ENCODE measurements at regions not wholly inside any gene's neighbourhood (a gene's known extent, or its start where the extent isn't known, plus 50 kb on each side); places are given as distances from the start of the nearest gene placed in this dataset.

- no peak for DNase-seq
Measured at GRCh38 chr2:220001751-220002150, 374.3 kb downstream of the SLC4A3 start.

GRCh38 chr2:220002251-220002650, 374.8 kb downstream of the SLC4A3 start:
- DNase-seq, result no peak

- no peak for DNase-seq
Measured at GRCh38 chr2:220002699-220003098, 375.3 kb downstream of the SLC4A3 start.

DNA sequence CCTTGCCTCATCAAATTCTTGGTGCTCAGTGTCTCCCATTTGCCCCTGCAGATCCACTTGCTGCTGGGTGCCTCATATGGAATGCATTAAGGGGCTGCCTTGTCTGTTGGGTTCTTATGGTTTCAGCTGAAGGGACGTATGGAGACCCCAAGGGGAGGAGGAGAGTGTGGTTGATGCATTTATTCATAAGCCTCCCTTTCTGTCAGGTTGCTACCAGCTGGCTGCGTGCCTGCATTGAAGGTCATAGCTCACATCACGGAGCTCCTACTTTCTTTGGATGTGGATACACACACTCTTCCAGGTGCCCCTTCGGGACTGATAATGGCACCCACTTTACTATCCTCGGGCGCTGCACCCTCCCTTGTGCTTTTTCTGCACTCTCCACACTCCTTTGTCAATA, 377.9 kb downstream of the SLC4A3 start:
- DNase-seq, result no peak

DNA sequence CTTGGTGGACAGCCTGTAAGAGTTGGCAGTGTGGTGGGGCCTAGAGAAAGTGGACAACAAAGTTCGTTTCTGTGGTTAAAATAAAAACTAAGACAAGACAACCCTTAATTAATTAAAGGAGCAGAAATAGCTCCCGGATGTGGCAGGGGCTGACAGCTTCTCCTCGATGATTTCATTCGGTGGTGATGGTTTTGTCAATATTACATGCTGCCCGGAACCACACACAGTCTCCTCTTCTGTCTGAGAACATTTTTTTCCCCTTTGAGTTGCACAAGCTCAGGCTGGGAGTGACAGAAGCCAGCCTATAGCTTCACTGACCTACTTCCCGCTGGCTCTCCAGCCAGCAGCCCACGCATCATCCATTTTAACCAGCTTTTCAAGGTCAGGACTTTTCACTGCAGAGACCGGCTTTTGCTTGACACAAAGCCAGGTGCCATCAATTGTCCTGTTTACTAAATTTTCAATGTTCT, 378.8 kb downstream of the SLC4A3 start:
- DNase-seq, result no peak

GRCh38 chr2:220011859-220012258, 384.4 kb downstream of the SLC4A3 start:
- no peak for DNase-seq

DNA sequence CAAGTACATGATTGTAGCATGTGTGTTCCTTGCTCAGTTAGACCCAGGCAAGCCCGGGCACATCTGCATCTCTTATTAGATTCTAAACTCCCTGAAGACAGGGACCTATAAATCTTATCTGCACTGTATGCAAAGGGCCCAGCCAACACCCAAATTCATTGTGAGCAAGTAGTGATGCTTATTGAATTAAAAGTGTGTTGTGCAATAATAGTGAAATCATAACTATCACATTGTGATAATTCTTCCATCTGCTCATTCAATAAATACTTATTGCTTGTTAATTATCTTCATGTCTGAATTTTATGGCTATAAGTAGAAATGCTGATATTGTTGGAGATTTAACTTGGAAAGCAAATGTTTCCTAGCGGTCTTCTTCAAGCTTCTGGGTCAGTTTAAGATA, 387.5 kb downstream of the SLC4A3 start:
- DNase-seq, result no peak

- no peak for DNase-seq
Measured at GRCh38 chr2:220015576-220015975, 388.1 kb downstream of the SLC4A3 start.

GRCh38 chr2:220025207-220025606, 397.8 kb downstream of the SLC4A3 start:
- DNase-seq, result no peak

DNA sequence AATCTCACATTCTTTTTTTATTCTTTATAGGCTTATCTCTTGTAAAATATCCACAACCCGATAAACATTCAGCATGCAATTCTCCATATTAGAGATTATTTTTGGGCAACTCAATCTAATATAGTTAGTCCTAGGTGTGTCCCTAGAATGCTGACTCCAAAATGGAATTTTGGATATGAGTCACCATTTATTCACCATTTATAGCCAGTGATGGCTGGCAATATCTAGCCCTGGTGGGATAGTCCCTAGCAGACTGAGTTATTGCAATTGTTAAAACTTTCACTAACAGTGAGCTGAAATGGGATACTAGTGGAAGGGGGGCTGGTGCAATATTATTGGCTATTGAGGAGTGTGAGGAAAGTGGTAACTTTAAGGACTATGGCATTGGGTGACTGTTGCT, 401.6 kb downstream of the SLC4A3 start:
- no peak for DNase-seq

GRCh38 chr2:220033546-220033945, 406.1 kb downstream of the SLC4A3 start:
- DNase-seq, result no peak

- no peak for DNase-seq
Measured at GRCh38 chr2:220034426-220035130, 407.1 kb downstream of the SLC4A3 start.

DNA sequence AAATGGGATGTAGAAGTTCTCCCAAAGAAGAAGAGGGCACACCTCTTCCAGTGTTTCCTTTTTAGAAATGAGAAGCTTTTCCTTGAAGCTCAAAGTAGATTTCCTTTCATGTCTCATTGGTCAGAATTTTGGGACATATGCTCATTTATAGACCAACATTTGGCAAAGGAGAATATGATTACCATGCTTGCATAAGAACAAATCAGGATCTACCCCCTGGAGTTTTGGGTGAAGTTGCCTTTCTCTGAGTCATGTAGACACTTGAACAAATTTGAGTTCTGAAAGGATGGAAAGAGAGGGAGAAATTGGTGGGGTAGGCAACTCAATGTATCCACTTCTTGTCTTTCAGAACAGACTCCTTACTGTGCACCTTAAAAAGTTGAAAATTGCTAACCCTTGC, 409.0 kb downstream of the SLC4A3 start:
- DNase-seq, result no peak

- DNase-seq, result no peak
Measured at GRCh38 chr2:220040346-220040745, 412.9 kb downstream of the SLC4A3 start.

- no peak for DNase-seq
Measured at GRCh38 chr2:220041447-220041846, 414.0 kb downstream of the SLC4A3 start.

- no peak for DNase-seq
Measured at GRCh38 chr2:220043155-220043989, 415.9 kb downstream of the SLC4A3 start.

- DNase-seq, result no peak
Measured at GRCh38 chr2:220043990-220044335, 416.5 kb downstream of the SLC4A3 start.

GRCh38 chr2:220044383-220044782, 417.0 kb downstream of the SLC4A3 start:
- no peak for DNase-seq

DNA sequence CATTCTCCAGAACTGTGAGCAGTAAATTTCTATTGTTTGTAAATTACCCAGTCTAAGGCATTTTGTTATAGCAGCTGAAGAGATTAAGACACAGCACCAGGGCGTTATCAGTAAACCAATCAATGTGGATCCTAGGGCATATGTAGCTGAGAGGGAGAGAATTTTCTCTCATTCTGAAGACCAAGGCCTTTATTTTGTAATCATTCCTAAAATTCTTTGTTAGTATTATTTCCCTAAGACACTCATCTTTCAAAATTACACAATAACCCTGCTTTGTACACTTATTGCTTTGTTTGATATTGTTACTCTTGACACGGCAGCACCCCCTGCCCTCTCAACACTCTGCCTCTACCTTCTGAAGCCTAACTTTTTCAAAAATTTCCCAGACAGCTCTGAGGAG, 419.1 kb downstream of the SLC4A3 start:
- DNase-seq, result no peak

- no peak for DNase-seq
Measured at GRCh38 chr2:220051716-220052115, 424.3 kb downstream of the SLC4A3 start.

DNA sequence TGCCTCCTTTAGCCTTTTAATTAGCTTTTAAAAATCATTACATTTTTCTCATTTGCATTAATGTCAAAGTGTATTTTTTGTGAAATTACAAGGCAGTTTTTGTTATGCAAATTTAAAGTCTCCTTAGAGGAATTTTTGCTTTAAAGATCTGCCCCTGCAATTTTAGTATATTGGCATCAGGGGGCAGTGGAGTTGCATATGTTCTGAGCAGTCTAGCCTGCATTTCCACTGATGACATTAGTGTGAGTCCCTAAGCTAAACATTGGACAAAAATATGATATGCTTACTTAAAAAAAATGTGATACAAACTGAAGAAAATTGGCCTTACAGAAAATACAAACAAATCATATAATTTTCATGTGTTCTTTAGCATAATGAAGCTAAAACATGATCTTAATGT, 426.5 kb downstream of the SLC4A3 start:
- no peak for DNase-seq

- no peak for DNase-seq
Measured at GRCh38 chr2:220057391-220057790, 430.0 kb downstream of the SLC4A3 start.

GRCh38 chr2:220057916-220058315, 430.5 kb downstream of the SLC4A3 start:
- no peak for DNase-seq
